Fibroblast of lung (primary cell): ENCODE measurements at regions not wholly inside any gene's neighbourhood (a gene's known extent, or its start where the extent isn't known, plus 50 kb on each side); places are given as distances from the start of the nearest gene placed in this dataset.

Experiments used
- CTCF ChIP-seq, 2 donors: IDR thresholded peaks in 1 of 2; conservative IDR thresholded peaks in 1 of 2; 1 replicate in 1 of 2; 2 replicates in 1 of 2; pipeline ENCODE4 v1.5.1; 2011 to 2012; ENCODE audit warnings: low read length in 2 of 2, control low read depth in 1 of 2, inconsistent platforms in 1 of 2, low read depth in 1 of 2, mild to moderate bottlenecking in 1 of 2
- EZH2 ChIP-seq: IDR thresholded peaks from 2 replicates; pipeline ENCODE4 v1.5.1; 2012; ENCODE audit warnings: low read length, control low read depth, mild to moderate bottlenecking; ENCODE audit errors: missing control alignments

GRCh38 chr13:73466561-73466960 is 407.8 kb downstream of the KLF5 start:
- TF ChIP-seq CTCF (conservative IDR thresholded peaks at IDR 0.05 in 1 of 2, IDR thresholded peaks at IDR 0.05 in 1 of 2; ENCODE audit: low read depth in 1 of 2, low read length in 2 of 2) = no peak
- TF ChIP-seq EZH2 = no peak
